Occipital lobe (tissue), 1 donor: ENCODE measurements at regions not wholly inside any gene's neighbourhood (a gene's known extent, or its start where the extent isn't known, plus 50 kb on each side); places are given as distances from the start of the nearest gene placed in this dataset.

Source experiments
- DNase-seq: peaks from one replicate; lab custom pipeline; 2025; lab: John Stamatoyannopoulos, UW

DNA sequence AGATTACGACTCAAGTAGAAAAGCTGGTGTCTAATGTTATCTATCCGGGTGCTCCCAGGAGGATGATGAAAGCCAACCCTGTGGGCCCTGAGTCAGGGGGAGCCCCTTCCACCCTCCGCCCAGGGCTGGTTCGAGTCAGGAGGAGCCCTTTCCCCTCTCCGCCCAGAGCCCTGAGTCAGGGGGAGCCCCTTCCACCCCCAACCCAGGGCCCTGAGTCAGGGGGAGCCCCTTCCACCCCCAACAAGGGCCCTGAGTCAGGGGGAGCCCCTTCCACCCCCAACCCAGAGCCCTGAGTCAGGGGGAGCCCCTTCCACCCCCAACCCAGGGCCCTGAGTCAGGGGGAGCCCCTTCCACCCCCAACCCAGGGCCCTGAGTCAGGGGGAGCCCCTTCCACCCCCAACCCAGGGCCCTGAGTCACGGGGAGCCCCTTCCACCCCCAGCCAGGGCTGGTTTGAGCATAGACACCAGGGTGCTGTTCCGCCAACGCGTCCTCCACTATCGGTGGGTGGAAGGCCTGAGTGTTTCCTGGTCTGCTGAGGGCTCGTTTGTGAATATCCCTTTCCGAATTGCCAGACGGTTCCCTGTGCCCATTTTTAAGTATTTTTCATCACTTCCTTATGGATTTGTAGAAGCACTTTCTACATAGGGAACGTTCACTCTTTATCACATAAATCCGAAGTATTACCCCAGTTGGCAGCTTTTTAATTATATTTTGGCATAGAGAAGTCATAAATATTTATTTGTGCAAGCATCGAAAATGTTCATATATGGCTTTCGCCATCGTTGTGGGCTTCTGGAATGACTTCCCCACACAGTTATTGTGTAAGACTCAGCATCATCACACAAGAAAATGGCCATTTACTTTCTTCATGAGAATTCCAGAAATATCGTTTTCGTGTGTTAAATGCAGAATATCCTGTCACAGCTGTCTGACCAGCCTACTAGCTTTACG is 380.6 kb downstream of the BRD1 start:
- DNase-seq, result no peak

DNA sequence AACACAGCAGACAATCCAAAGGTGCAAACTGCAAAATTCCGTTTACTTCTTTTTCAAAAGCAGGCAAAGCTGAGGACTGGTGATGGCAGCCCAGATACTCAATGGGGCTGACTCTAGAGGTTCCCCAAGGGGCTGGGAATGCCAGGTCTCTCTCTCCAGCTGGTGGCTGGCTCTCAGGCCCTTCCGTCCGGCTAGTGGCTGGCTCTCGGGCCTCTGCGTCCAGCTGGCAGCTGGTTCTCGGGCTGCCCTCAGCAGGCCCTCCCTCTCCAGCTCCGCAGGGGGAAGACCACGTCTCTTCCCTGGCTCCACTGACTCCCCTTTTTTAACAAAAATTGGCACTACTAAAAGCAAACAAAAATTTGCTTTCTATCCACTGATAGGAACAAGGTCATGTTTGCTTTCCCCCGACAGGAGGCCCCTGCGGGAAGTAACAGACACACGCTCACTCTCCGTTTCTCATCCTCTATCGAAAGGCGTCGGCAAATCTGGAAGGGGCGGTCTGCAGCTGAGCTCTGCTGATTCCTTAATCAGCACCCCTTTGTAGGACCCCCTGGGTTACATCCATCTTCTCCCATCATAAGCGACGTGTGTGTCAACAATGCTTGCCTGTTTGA is 381.4 kb downstream of the BRD1 start:
- no peak for DNase-seq

DNA sequence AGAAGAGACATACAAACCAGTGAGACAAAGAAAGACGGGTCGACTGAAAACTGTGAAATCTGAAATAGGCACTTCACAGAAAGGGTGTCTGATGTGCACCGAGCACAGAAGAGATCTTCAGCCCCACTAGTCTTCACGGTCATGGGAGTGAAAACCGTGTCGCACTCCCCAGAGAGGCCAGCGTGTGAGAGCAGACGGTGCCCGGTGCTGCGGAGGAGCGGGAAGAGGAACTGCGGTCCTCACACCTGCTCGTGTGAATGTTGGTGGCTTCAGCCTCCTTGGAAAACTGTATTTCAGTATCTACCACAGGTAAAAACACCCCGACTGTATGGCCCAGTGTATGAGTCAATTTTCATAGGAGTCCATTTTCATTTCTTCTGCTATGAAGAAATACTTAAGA is 382.9 kb downstream of the BRD1 start:
- no peak for DNase-seq

DNA sequence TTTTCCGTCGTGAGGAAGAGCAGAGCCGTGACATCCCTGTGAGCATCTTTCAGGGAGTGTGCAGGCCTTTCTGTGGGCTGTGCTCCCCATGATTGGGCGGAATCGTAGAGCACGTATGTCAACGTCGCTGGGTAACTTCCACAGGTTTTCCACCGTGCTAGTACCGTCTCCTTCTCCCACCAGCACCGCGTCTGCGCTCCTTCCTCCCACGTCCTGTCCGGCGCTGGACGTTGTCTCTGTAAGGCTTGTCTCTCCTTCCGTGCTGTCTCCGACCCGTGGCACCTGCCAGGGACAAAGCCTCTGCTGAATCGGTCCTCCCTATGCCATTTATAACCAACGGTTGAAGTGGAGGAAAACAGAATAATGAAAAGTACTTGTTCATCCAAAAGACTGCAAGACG is 386.7 kb downstream of the BRD1 start:
- DNase-seq, result no peak

DNA sequence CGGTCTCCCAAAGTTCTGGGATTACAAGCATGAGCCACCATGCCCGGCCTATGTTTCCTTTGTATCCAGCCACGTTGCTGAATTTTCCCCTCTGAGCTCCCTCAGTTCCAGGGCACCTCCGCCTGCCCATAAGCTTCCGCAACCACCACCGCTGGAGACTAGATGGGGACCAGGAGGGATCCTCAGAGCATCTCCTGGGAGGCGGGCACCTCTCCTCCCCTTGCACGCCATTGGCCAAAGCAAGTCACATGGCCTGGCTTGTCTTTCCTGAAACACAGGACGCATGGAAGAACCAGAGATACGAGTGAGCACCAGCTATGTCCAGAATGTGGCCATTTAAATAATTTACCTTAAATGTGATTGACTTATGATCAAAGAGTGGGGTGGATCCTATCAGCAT is 388.3 kb downstream of the BRD1 start:
- no peak for DNase-seq

DNA sequence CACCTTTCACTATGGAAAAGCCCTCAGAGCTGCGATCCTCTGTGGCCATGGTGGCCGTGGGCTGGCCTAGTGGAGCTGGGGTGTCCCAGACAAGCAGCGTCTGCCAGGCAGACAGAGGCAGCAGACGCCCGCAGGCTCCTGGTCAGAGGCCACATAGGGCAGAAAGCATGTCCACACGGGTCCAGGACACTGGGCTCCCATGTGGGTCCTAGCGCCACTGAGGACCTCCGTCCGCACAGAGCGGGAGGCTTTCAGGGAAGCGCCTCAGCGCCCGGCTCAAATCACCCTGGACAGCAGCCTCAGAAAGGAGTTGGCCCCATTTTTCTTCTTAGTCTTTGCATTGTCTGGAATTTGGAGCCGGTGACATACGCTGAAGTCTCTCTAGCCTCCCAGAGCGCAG is 389.7 kb downstream of the BRD1 start:
- DNase-seq, result no peak

DNA sequence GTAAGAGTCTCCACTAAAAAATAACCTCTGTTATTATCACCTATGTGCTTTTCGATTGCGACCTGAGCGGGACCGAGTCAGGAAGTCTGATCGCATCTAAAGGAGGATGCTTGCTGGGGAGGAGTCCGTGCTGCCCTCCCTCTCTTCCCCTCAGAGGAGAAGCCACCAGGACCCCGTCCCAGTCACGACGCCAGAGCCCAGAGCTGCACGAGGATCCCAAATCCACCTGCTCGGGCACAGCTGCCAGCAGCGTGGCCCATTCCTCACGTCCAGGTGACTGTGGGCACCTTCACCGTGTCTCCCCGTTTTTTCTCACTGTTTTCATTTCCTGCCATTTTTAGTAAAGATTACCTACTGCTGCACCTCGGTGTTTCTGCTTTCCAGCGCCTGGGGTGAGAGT is 390.3 kb downstream of the BRD1 start:
- no peak for DNase-seq

DNA sequence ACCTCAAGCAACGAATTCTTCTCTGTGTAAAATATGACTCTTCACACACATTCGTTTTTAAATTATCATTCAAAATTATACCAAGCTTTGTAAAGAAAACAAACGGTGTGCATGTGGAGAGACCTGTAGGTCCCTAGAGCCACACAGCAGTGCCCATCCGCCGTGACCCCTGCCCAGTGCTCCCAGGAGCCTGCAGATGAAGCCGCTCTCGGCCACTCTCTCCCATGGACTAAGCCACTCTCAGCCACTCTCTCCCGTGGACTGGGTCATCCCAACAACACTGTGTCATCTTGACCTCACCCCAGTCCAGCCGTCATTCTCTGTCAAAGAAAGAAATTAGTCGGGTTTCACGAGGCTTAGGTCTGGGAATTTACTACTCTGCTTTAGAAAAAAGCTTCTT is 391.6 kb downstream of the BRD1 start:
- DNase-seq, result no peak

DNA sequence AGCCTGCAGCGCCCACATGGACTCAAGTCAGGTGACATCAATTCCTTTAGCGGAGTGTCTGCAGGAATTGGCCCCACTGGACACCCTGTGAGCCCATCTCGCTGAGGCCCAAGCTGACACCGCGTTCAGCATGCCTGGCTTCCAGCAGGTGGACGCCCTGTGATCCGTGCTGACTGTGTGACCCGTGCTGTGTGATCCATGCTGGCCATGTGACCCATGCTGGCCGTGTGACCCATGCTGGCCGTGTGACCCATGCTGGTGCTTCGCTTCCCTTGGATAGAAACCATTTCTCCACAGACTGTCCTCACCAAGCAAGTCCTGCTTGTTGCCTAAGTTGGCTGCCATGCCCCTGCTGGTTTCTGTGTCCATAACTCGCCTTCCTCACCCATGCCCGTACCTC is 392.1 kb downstream of the BRD1 start:
- no peak for DNase-seq

DNA sequence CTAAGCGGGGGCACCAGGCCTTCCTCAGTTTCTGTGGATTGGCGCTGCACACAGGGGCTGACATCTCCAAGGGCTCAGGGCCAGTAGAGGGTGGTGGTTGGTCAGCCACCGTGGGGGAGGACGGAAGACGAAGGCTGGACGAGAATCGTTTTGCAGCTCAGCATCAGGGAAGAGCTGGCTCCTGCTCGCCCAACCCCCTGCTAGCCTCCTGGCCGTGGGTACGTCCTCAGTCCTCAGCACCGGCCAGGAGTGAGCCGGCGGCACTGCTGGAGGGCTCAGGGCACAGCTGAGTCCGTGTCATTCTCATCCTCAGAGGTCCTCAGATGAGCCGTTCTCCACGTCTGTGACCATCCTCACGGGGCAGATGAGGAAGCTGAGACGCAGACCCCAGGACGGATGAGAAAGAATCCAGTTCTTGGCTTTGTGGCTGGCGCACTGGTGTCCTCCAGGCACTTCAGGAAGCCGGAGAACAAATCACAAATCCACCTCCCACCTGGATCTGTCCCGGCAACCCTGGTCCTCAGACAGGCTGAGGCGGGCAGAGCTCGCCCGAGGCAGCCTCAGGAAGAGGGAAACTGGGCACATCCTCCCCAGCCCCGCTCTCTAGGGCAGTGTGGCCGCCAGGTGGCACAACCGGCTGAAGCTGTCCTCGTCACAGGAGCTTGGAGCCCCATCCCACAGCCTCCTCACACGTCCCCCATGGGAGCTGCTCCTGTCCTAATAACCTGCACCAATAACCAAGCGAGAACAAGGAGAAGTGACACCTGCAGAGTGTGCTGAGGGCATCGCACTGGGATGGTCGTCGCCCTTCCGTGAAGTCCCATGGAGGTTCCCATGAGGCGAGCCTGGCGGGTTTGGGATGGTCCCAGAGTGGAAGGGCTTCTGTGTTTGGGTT is 393.7 kb downstream of the BRD1 start:
- DNase-seq, result no peak

DNA sequence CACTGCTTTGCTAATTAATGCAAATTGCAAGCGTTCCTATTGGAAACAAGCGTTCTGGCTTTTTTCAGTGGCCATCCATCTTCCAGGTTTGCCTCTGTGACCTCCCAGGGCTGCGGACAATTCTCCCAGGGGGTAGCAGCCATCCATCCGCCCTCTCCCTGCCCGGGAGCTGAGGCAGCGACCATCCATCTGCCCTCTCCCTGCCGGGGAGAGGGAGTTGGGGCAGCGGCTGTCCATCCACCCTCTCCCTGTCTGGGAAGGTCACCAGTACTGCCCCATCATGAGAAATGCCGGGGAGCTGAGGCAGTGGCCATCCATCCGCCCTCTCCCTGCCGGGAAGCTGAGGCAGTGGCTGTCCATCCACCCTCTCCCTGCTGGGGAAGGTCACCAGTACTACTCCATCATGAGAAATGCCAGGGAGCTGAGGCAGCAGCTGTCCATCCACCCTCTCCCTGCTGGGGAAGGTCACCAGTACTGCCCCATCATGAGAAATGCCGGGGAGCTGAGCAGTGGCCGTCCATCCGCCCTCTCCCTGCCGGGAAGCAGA is 394.7 kb downstream of the BRD1 start:
- DNase-seq, result no peak

DNA sequence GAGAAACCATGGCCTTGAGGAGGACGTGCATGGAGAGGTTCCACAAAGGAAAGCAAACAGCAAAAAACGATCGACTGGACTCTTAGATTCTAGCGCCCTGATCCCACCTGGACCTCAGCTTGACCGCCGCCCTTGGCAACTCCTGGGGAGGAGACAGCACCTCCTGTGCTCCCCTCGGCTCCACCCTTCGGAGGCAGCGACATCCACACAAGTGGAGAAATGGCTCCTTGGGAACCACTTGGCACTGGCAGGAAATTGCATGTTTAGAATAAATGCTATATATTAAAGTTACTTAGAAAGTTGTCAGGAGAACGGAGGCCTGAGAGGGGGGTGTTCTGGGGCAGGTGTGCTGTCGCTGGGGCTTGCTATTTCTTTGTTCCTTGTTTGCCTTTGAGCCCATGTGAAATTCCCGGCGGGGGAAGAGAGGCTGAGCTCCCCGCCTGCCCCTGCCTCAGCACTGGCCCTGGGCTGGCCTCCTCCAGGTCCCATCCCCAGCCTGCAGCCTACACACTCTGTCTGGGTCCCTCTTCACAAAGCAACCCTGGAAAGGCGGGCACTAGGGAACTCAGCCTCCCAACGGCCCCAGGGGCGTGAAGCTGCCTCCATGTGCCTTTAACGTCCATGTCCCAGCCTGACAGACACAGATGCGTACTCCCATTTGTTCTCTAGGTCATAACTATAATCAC is 395.3 kb downstream of the BRD1 start:
- DNase-seq, result no peak

DNA sequence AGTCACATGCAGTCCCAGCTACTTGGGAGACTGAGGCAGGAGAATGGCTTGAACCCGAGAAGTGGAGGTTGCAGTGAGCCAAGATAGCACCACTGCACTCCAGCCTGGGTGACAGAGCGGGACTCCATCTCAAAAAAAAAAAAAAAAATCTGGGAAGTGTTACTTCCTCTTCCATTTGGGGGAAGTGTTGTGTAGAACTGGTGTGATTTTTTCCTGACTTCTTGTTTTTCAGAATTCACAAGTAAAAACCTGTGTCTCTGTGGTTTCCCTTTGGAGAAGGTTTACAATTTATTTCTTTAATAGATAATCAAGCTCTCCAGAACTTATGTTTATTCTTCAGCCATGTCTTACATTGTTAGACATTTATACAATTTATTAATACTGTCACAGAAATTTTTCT is 396.1 kb downstream of the BRD1 start:
- no peak for DNase-seq

DNA sequence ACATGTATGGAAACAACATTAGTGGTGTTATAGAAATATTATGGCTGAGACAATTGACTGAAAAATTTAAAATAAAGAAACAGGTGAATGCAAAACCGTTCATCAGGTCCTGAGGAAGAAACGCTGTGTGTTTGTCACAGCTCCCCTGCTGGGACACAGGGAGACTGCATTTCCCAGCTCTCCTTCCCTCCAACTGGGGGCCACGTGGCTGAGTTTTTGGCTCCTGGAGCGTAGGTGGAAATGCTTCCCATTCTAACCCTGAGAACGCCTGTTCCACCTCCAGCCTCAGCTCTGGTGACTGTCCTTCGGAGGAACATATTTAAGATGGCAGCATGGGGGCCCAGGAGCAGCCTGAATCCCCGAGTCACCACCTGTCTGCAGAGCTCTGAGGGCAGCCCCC is 398.6 kb downstream of the BRD1 start:
- DNase-seq, result no peak

DNA sequence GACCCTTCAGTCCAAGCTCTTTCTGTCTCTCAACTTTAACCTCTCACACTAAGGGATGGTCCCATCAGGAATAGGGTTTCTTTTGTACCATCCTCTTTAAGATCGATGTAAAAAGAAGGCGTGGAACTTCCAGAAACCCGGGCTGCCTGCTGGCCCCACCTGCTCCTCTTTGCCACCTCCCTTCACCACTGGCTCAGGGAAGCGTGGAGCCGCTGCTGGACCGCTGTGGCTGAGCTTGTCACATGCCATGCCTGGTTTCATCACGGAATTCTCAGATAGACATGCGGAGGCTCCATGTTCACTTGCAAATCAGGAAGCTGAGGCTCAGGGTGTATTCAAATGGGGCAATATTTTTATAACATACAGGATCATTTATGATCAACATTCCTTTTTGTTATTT is 399.7 kb downstream of the BRD1 start:
- no peak for DNase-seq

DNA sequence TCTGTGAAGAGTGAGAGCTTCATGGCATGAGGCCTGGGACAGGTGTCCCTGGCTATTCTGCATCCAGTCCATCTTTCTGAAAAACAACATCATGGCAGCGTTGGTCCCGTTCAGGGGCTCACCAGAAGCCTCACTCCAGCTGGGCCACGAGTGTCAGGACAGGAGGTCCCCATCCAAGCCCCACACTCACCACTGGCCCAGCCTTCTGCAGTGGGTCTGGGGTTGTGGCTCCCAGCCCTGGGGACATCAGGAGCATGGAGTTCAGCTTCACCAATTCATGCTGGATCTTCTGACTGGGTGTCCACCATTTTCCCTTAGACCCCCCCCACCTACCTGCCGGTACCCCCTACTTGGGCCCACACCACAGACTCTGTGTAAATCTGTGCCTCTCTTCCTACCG is 400.3 kb downstream of the BRD1 start:
- DNase-seq, result no peak

DNA sequence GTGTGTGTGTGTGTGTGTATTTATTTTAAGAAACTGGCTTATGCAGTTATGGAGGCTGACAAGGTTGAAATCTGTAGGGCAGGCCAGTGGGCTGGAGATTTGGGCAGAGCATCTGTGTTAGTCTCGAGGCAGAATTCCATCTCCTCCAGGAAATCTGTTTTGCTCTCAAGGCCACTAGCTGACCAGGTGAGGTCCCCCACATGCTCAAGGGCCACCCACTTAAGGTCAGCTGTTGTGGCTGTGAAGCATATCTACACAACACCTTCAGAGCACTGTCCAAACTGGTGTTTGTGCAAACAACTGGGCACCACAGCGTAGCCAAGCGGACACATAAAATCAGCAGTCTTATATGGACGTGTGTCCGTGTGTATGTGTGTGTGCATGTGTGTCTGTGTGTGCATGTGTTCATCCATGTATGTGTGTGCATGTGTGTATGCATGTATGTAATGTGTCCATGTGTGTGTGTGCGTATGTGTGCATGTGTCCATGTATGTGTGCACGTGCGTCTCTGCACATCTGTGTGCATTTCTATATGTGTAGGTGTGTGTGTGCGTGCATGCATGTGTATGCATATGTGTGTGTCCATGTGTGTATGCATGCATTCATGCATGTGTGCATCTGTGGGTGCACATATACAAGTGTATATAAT is 400.9 kb downstream of the BRD1 start:
- DNase-seq, result no peak

DNA sequence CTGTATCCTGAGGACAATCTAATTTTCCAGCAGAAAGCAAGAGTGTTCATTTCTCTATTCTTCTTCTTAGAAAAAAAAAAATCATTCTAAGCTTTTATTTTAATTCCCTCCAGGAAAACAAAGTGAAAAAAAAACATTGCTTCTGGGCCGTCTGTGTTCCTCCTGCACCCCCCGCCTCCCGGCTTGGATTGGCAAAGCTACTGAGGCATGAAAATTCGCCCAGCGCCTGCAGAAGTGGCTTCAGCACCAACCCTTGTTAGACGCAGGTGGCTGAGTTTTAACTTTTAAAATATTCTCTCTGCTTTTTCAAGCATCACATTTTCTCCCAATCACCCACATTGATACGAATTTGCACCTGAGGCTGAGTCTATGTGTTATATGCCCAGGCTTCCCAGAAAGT is 401.6 kb downstream of the BRD1 start:
- DNase-seq, result no peak

DNA sequence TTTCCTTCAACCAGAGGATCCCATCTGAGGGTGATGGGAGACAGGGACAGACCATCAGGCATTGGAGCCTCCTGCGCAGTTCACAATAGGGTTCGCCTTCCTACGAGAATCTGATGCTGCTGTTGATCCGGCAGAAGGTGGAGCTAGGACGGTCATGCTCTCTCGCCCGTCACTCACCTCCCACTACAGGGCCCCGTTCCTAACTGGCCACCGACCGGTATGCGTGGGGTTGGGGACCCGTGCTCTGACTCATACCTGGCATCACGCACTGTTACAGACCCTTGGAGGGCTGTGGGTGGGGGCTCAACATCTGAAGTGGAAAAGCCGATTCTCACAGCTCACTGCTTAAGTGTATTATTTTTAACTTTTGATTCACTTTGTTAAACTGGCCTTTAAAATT is 402.3 kb downstream of the BRD1 start:
- DNase-seq, result no peak

DNA sequence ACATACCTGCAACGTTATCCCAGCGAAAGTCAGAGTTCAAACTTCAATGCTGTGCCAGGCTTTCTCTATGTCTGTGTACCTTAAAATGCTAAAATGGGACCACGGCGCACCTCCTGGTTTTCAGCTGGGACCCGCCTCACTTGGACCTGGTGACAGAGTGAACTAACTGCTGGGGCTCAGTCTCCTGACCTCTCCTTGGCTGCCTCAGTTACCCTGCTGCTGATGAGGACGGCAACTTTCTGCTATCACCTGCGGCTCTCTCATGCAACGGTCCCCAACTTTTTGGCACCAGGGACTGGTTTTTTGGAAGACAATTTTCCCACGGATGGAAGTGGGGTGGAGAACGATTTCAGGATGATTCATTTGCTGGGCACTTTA is 402.8 kb downstream of the BRD1 start:
- DNase-seq, result no peak

DNA sequence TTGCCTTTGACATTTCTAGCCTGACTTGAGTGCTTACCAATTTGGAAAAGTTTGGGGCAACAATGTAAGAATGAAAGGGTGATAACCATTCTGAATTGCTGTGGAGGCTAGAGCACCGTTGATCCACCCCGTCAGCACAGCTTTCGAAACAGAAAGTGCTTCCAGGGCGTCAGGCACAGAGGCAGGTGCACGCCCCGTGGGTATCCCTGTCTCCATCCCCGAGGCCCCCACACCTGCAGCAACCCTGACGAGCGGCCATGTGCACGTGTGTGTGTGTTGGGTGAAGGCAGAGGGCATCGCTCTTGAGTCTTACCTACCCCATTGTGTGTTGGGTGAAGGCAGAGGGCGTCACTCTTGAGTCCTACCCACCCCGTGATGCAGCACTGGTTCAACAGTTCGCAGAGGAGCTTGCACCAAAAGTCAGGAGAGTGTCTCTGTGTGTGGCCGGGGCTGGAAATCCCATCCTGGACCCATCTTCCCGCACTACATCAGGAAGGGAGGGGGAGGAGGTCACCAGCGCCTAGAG is 404.5 kb downstream of the BRD1 start:
- DNase-seq, result no peak
